ENCODE measurements at regions not wholly inside any gene's neighbourhood (a gene's known extent, or its start where the extent isn't known, plus 50 kb on each side); places are given as distances from the start of the nearest gene placed in this dataset.

DNA sequence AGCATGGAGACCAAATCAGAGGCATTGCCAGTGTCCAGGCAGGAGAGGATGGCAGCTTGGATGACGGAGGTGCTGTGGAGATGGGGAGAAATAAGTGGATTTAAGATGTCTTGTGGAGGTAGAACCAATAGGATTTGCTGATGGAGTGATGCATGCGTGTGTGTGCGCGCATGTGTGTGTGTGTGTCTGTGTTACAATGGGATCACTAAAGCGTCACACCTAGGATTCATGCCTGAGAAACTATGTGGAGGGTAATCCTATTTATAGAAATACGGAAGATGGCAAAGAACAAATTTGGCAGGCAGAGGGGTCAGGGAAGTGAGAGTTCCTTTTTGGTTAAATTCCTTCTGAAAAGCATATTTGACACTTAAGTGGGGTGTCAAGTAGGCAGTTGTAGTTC lies 64.8 kb upstream of the ARL8B start:
- no peak overlapping the region for H3K27ac ChIP-seq (ENCODE audit: insufficient read length, low read depth, low read length)
- H2BK5ac ChIP-seq (ENCODE audit: insufficient read length, low read length), result no peak overlapping the region
- no CpG with 5 or more reads among the region's 6 CpGs for WGBS (ENCODE audit: extremely low coverage, insufficient read length, low lambda C conversion rate)
- no peak overlapping the region for H2BK15ac ChIP-seq (ENCODE audit: low read depth, low read length)
- H4K20me1 ChIP-seq (ENCODE audit: control insufficient read depth, insufficient read depth, insufficient read length), result no peaks in the 10 kb centered on the region
- no peak overlapping the region for H3K18ac ChIP-seq (ENCODE audit: insufficient read length, low read depth, low read length)
- H2BK20ac ChIP-seq (ENCODE audit: low read depth, low read length, poor library complexity, severe bottlenecking), result no peak overlapping the region
- no peak for DNase-seq
- no peak overlapping the region for H2BK120ac ChIP-seq (ENCODE audit: low read depth, low read length, poor library complexity, severe bottlenecking)
- no peaks in the 10 kb centered on the region for H3K9me3 ChIP-seq (ENCODE audit: control insufficient read depth, low read depth, low read length)
- H3K79me1 ChIP-seq (ENCODE audit: insufficient read depth, low read depth, low read length, poor library complexity, severe bottlenecking), result no peaks in the 10 kb centered on the region
- no peak overlapping the region for H4K91ac ChIP-seq (ENCODE audit: insufficient read length, low read depth, low read length)
- Mint-ChIP-seq H3K4me1 (no peaks in the 10 kb centered on the region), H3K9me3 (no peaks in the 10 kb centered on the region), H3K27ac (no peak overlapping the region), H3K4me3 (no peak overlapping the region), H3K36me3 (ENCODE audit: insufficient read depth in 1 of 3, low read depth in 3 of 3) (no peaks in the 10 kb centered on the region), H3K27me3 (ENCODE audit: low read depth) (no peaks in the 10 kb centered on the region)
- no peaks in the 10 kb centered on the region for H3K27me3 ChIP-seq (ENCODE audit: insufficient read depth, low read length)
- H2BK12ac ChIP-seq (ENCODE audit: insufficient read length, low read depth, low read length), result no peak overlapping the region
- no peak overlapping the region for H3K56ac ChIP-seq (ENCODE audit: insufficient read length, low read depth, low read length)
- H3K23ac ChIP-seq (ENCODE audit: insufficient read length, low read depth, low read length), result no peak overlapping the region
- no peak overlapping the region for H2AK5ac ChIP-seq (ENCODE audit: insufficient read length, low read length)
- H3K4ac ChIP-seq (ENCODE audit: low read depth, low read length), result no peak overlapping the region
- H3K79me2 ChIP-seq (ENCODE audit: insufficient read depth, low read length), result no peaks in the 10 kb centered on the region
- H3T11ph ChIP-seq (ENCODE audit: low read length), result no peak overlapping the region
- no peak overlapping the region for H4K5ac ChIP-seq (ENCODE audit: insufficient read length, low read depth, low read length)
- H3K14ac ChIP-seq (ENCODE audit: insufficient read depth, low read length), result no peak overlapping the region; the same call in 1 of the 2 replicates
- H2AFZ ChIP-seq (ENCODE audit: low read length), result no peak overlapping the region
- TF ChIP-seq, protein P1, sequence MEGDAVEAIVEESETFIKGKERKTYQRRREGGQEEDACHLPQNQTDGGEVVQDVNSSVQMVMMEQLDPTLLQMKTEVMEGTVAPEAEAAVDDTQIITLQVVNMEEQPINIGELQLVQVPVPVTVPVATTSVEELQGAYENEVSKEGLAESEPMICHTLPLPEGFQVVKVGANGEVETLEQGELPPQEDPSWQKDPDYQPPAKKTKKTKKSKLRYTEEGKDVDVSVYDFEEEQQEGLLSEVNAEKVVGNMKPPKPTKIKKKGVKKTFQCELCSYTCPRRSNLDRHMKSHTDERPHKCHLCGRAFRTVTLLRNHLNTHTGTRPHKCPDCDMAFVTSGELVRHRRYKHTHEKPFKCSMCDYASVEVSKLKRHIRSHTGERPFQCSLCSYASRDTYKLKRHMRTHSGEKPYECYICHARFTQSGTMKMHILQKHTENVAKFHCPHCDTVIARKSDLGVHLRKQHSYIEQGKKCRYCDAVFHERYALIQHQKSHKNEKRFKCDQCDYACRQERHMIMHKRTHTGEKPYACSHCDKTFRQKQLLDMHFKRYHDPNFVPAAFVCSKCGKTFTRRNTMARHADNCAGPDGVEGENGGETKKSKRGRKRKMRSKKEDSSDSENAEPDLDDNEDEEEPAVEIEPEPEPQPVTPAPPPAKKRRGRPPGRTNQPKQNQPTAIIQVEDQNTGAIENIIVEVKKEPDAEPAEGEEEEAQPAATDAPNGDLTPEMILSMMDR (conservative IDR thresholded peaks at IDR 0.05), result no peak
- H3K4me2 ChIP-seq (ENCODE audit: insufficient read depth, insufficient read length, low read length), result no peak overlapping the region
- no peaks in the 10 kb centered on the region for H3K4me1 ChIP-seq (ENCODE audit: insufficient read depth, low read length)
- H3K23me2 ChIP-seq (ENCODE audit: insufficient read length, low read depth, low read length, poor library complexity, severe bottlenecking), result no peaks in the 10 kb centered on the region
- H4K8ac ChIP-seq (replicated peaks; ENCODE audit: insufficient read length, low read depth, low read length), result no peak overlapping the region
- H3K9ac ChIP-seq (ENCODE audit: extremely low read depth, insufficient read length, low read length), result no peak overlapping the region
